ENCODE measurements at regions not wholly inside any gene's neighbourhood (a gene's known extent, or its start where the extent isn't known, plus 50 kb on each side); places are given as distances from the start of the nearest gene placed in this dataset.

- peak; percentile 18 to 51 for DNase-seq
Measured at GRCh38 chr12:77722536-77722935, 108.2 kb upstream of the NAV3 start.

GRCh38 chr12:77720258-77720657 is 110.4 kb upstream of the NAV3 start:
- DNase-seq, result peak in 1 of 2 experiments; percentile 67

- DNase-seq, result no peak
Measured at GRCh38 chr12:77710209-77710608, 120.5 kb upstream of the NAV3 start.

GRCh38 chr12:77697126-77697525 is 133.6 kb upstream of the NAV3 start:
- peak in 1 of 2 experiments; percentile 12 for DNase-seq

- peak in 1 of 2 experiments; percentile 35 for DNase-seq
Measured at GRCh38 chr12:77696183-77696582, 134.5 kb upstream of the NAV3 start.

GRCh38 chr12:77689510-77690086 is 141.1 kb upstream of the NAV3 start:
- DNase-seq, result no peak

- peak in 1 of 2 experiments; percentile 57 for DNase-seq
Measured at GRCh38 chr12:77687321-77687720, 143.4 kb upstream of the NAV3 start.

- peak in 1 of 2 experiments; percentile 19 for DNase-seq
Measured at GRCh38 chr12:77686760-77687159, 143.9 kb upstream of the NAV3 start.

GRCh38 chr12:77685901-77686300 is 144.8 kb upstream of the NAV3 start:
- no peak for DNase-seq

GRCh38 chr12:77685112-77685511 is 145.6 kb upstream of the NAV3 start:
- DNase-seq, result peak; percentile 89 to 92

- no peak for DNase-seq
Measured at GRCh38 chr12:77682488-77682887, 148.2 kb upstream of the NAV3 start.

- DNase-seq, result no peak
Measured at GRCh38 chr12:77681726-77682125, 149.0 kb upstream of the NAV3 start.

GRCh38 chr12:77679686-77680085 is 151.0 kb upstream of the NAV3 start:
- peak; percentile 41 to 86 for DNase-seq

GRCh38 chr12:77678621-77679020 is 152.1 kb upstream of the NAV3 start:
- peak in 1 of 2 experiments; percentile 48 for DNase-seq

- no peak for DNase-seq
Measured at GRCh38 chr12:77667101-77667500, 163.6 kb upstream of the NAV3 start.

GRCh38 chr12:77648716-77649115 is 182.0 kb upstream of the NAV3 start:
- DNase-seq, result no peak

- DNase-seq, result no peak
Measured at GRCh38 chr12:77645966-77646598, 184.6 kb upstream of the NAV3 start.

- peak in 1 of 2 experiments; percentile 58 for DNase-seq
Measured at GRCh38 chr12:77644915-77645605, 185.6 kb upstream of the NAV3 start.

- no peak for DNase-seq
Measured at GRCh38 chr12:77642246-77642645, 188.4 kb upstream of the NAV3 start.

- no peak for DNase-seq
Measured at GRCh38 chr12:77640356-77640755, 190.3 kb upstream of the NAV3 start.

GRCh38 chr12:77630790-77631445 is 199.8 kb upstream of the NAV3 start:
- no peak for DNase-seq

- DNase-seq, result no peak
Measured at GRCh38 chr12:77630344-77630743, 200.3 kb upstream of the NAV3 start.

- no peak for DNase-seq
Measured at GRCh38 chr12:77629141-77629540, 201.6 kb upstream of the NAV3 start.

- peak in 1 of 2 experiments; percentile 26 for DNase-seq
Measured at GRCh38 chr12:77625441-77625840, 205.3 kb upstream of the NAV3 start.

Data from NCI-H446 (cell line).